H1 (cell line): ENCODE measurements at regions not wholly inside any gene's neighbourhood (a gene's known extent, or its start where the extent isn't known, plus 50 kb on each side); places are given as distances from the start of the nearest gene placed in this dataset.

Source experiments
- CHD2 ChIP-seq: IDR thresholded peaks from 2 replicates; pipeline ENCODE4 v1.6.1; 2012; ENCODE audit warnings: low read length, improper control_type of control experiment
- HDAC2 ChIP-seq, 2 experiments: fragments of 300-600 bp in 1 of 2; sonication (generic) in 1 of 2; IDR thresholded peaks; 2 replicates each; pipeline ENCODE4 v1.6.1; 2011 to 2012; ENCODE audit warnings: low read depth in 2 of 2, low read length in 2 of 2, mild to moderate bottlenecking in 2 of 2, moderate library complexity in 2 of 2, borderline replicate concordance in 1 of 2, inconsistent platforms in 1 of 2
- HDAC6 ChIP-seq: IDR thresholded peaks from one replicate; pipeline ENCODE4 v1.7.1; 2012; ENCODE audit warnings: low read depth, mild to moderate bottlenecking, inconsistent platforms, low read length, moderate library complexity
- JUND ChIP-seq: IDR thresholded peaks from 2 replicates; pipeline ENCODE4 v1.6.1; 2011; ENCODE audit warnings: mild to moderate bottlenecking, improper control_type of control experiment, low read length
- KDM1A ChIP-seq: fragments of 200-600, 300-600 bp; sonication (generic); IDR thresholded peaks from 2 replicates; pipeline ENCODE4 v1.7.1; 2016; ENCODE audit warnings: mild to moderate bottlenecking, low read length, borderline replicate concordance
- RNF2 ChIP-seq: fragments of 200-900, 300-1000 bp; sonication (generic); IDR thresholded peaks from 2 replicates; pipeline ENCODE4 v1.7.1; 2016; ENCODE audit warnings: borderline replicate concordance, low read depth, mild to moderate bottlenecking, antibody characterized with exemption, low read length; ENCODE audit not compliant: poor library complexity, severe bottlenecking; ENCODE audit errors: missing control alignments
- SP4 ChIP-seq: IDR thresholded peaks from 2 replicates; pipeline ENCODE4 v1.6.1; 2012; ENCODE audit warnings: low read length, inconsistent platforms
- TBP ChIP-seq: IDR thresholded peaks from 2 replicates; pipeline ENCODE4 v1.6.1; 2011; ENCODE audit warnings: low read depth, low read length, improper control_type of control experiment
- TCF12 ChIP-seq: IDR thresholded peaks from 2 replicates; pipeline ENCODE4 v1.6.1; 2011; ENCODE audit warnings: low read depth, mild to moderate bottlenecking, low read length
- TF ChIP-seq, protein P1 (sequence below): fragments of 300-600 bp; sonication (generic); IDR thresholded peaks from 2 replicates; pipeline ENCODE4 v1.7.1; 2012; ENCODE audit warnings: low read length, moderate library complexity, mild to moderate bottlenecking, inconsistent platforms; ENCODE audit not compliant: insufficient replicate concordance
- TF ChIP-seq, protein P2 (sequence below): IDR thresholded peaks from 2 replicates; pipeline ENCODE4 v1.6.1; 2011; ENCODE audit warnings: low read length, improper control_type of control experiment

DNA sequence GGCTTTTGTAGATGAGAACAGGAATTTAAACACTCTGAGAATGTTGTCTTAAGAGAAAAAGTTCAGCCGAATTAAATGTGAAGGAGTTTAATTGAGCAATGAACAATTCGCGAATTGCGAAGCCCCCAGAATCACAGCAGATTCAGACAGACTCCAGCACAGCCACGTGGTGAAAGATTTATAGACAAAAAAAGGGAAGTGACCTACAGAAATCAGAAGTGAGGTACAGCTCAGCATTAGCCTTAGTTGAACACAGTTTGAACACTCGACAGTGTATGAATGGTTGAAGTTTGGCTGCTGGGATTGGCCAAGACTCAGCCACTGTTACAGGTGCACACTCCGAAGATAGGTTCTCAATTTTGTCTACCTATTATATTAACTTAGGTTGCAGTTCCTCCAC is 264.0 kb upstream of the CHST9 start (continued):
- TF ChIP-seq, protein P1, sequence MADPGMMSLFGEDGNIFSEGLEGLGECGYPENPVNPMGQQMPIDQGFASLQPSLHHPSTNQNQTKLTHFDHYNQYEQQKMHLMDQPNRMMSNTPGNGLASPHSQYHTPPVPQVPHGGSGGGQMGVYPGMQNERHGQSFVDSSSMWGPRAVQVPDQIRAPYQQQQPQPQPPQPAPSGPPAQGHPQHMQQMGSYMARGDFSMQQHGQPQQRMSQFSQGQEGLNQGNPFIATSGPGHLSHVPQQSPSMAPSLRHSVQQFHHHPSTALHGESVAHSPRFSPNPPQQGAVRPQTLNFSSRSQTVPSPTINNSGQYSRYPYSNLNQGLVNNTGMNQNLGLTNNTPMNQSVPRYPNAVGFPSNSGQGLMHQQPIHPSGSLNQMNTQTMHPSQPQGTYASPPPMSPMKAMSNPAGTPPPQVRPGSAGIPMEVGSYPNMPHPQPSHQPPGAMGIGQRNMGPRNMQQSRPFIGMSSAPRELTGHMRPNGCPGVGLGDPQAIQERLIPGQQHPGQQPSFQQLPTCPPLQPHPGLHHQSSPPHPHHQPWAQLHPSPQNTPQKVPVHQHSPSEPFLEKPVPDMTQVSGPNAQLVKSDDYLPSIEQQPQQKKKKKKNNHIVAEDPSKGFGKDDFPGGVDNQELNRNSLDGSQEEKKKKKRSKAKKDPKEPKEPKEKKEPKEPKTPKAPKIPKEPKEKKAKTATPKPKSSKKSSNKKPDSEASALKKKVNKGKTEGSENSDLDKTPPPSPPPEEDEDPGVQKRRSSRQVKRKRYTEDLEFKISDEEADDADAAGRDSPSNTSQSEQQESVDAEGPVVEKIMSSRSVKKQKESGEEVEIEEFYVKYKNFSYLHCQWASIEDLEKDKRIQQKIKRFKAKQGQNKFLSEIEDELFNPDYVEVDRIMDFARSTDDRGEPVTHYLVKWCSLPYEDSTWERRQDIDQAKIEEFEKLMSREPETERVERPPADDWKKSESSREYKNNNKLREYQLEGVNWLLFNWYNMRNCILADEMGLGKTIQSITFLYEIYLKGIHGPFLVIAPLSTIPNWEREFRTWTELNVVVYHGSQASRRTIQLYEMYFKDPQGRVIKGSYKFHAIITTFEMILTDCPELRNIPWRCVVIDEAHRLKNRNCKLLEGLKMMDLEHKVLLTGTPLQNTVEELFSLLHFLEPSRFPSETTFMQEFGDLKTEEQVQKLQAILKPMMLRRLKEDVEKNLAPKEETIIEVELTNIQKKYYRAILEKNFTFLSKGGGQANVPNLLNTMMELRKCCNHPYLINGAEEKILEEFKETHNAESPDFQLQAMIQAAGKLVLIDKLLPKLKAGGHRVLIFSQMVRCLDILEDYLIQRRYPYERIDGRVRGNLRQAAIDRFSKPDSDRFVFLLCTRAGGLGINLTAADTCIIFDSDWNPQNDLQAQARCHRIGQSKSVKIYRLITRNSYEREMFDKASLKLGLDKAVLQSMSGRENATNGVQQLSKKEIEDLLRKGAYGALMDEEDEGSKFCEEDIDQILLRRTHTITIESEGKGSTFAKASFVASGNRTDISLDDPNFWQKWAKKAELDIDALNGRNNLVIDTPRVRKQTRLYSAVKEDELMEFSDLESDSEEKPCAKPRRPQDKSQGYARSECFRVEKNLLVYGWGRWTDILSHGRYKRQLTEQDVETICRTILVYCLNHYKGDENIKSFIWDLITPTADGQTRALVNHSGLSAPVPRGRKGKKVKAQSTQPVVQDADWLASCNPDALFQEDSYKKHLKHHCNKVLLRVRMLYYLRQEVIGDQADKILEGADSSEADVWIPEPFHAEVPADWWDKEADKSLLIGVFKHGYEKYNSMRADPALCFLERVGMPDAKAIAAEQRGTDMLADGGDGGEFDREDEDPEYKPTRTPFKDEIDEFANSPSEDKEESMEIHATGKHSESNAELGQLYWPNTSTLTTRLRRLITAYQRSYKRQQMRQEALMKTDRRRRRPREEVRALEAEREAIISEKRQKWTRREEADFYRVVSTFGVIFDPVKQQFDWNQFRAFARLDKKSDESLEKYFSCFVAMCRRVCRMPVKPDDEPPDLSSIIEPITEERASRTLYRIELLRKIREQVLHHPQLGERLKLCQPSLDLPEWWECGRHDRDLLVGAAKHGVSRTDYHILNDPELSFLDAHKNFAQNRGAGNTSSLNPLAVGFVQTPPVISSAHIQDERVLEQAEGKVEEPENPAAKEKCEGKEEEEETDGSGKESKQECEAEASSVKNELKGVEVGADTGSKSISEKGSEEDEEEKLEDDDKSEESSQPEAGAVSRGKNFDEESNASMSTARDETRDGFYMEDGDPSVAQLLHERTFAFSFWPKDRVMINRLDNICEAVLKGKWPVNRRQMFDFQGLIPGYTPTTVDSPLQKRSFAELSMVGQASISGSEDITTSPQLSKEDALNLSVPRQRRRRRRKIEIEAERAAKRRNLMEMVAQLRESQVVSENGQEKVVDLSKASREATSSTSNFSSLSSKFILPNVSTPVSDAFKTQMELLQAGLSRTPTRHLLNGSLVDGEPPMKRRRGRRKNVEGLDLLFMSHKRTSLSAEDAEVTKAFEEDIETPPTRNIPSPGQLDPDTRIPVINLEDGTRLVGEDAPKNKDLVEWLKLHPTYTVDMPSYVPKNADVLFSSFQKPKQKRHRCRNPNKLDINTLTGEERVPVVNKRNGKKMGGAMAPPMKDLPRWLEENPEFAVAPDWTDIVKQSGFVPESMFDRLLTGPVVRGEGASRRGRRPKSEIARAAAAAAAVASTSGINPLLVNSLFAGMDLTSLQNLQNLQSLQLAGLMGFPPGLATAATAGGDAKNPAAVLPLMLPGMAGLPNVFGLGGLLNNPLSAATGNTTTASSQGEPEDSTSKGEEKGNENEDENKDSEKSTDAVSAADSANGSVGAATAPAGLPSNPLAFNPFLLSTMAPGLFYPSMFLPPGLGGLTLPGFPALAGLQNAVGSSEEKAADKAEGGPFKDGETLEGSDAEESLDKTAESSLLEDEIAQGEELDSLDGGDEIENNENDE: no peak
- no peak for TF ChIP-seq KDM1A
- TF ChIP-seq, protein P2, sequence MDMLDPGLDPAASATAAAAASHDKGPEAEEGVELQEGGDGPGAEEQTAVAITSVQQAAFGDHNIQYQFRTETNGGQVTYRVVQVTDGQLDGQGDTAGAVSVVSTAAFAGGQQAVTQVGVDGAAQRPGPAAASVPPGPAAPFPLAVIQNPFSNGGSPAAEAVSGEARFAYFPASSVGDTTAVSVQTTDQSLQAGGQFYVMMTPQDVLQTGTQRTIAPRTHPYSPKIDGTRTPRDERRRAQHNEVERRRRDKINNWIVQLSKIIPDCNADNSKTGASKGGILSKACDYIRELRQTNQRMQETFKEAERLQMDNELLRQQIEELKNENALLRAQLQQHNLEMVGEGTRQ: no peak
- TF ChIP-seq JUND: no peak
- TF ChIP-seq CHD2: no peak
- TF ChIP-seq TBP: no peak
- TF ChIP-seq HDAC2 (IDR thresholded peaks at IDR 0.05; ENCODE audit: borderline replicate concordance in 1 of 2, low read depth in 2 of 2, low read length in 2 of 2): no peak
- no peak for TF ChIP-seq TCF12
- no peak for TF ChIP-seq RNF2
- no peak for TF ChIP-seq HDAC6
- TF ChIP-seq SP4: no peak
